Muscle of leg (tissue), 3 donors: ENCODE measurements at regions not wholly inside any gene's neighbourhood (a gene's known extent, or its start where the extent isn't known, plus 50 kb on each side); places are given as distances from the start of the nearest gene placed in this dataset.
"Not testable (repeated sequence)": the region's sequence is repeated elsewhere in the genome, so short reads cannot be mapped to it uniquely, and the experiment has no call there.

Experiments
- DNase-seq: peaks from one replicate; pipeline ENCODE4 v3.0.0; 2013
- H3K27ac ChIP-seq: one replicate; pipeline ENCODE4 v1.5.1; 2013; ENCODE audit warnings: mild to moderate bottlenecking, low read length, control low read depth
- H3K27me3 ChIP-seq: one replicate; pipeline ENCODE4 v1.6.1; 2013; ENCODE audit warnings: low read length; ENCODE audit not compliant: control insufficient read depth, insufficient read depth
- H3K36me3 ChIP-seq: one replicate; pipeline ENCODE4 v1.6.1; 2013; ENCODE audit warnings: low read length; ENCODE audit not compliant: control insufficient read depth, insufficient read depth
- H3K4me1 ChIP-seq: one replicate; pipeline ENCODE4 v1.6.1; 2013; ENCODE audit warnings: low read length; ENCODE audit not compliant: control insufficient read depth, insufficient read depth
- H3K4me3 ChIP-seq: one replicate; pipeline ENCODE4 v1.5.1; 2013; ENCODE audit warnings: low read length, control low read depth
- H3K9me3 ChIP-seq: replicated peaks from 2 replicates; pipeline ENCODE4 v1.6.1; 2013; ENCODE audit warnings: low read depth, low read length; ENCODE audit not compliant: control insufficient read depth
- WGBS: methylation state at CpG from one replicate; pipeline ENCODE4 v1.1.5; 2013; ENCODE audit warnings: missing lambda C conversion rate; ENCODE audit not compliant: insufficient coverage; 5-methylcytosine and 5-hydroxymethylcytosine counted together

GRCh38 chr12:46084666-46085631 is 94.6 kb upstream of the SCAF11 start:
- no peaks in the 10 kb centered on the region for H3K4me1 ChIP-seq
- H3K27me3 ChIP-seq, result no peaks in the 10 kb centered on the region
- peaks cover 3% of the 10 kb centered on the region for H3K9me3 ChIP-seq
- no peak overlapping the region for H3K27ac ChIP-seq
- DNase-seq, result no peak
- WGBS, result 92% methylated on average over 2 of the region's 7 CpGs
- H3K36me3 ChIP-seq, result no peaks in the 10 kb centered on the region
- no peak overlapping the region for H3K4me3 ChIP-seq

- no CpG with 5 or more reads among the region's 1 CpG for WGBS
- Histone ChIP-seq H3K36me3 (no peaks in the 10 kb centered on the region), H3K9me3 (peaks cover 10% of the 10 kb centered on the region), H3K27me3 (no peaks in the 10 kb centered on the region), H3K27ac (no peak overlapping the region), H3K4me3 (no peak overlapping the region), H3K4me1 (no peaks in the 10 kb centered on the region)
- no peak for DNase-seq
Measured at GRCh38 chr12:46082490-46083200, 92.3 kb upstream of the SCAF11 start.

GRCh38 chr12:46073321-46073720 is 82.9 kb upstream of the SCAF11 start:
- no peak overlapping the region for H3K27ac ChIP-seq

GRCh38 chr12:46071769-46072624 is 81.6 kb upstream of the SCAF11 start:
- no peaks in the 10 kb centered on the region for H3K9me3 ChIP-seq
- no peak overlapping the region for H3K4me3 ChIP-seq
- DNase-seq, result peak; percentile 53
- no peaks in the 10 kb centered on the region for H3K4me1 ChIP-seq
- WGBS, result 30% methylated on average over 3 of the region's 8 CpGs
- peaks cover 3% of the 10 kb centered on the region for H3K27me3 ChIP-seq
- no peak overlapping the region for H3K27ac ChIP-seq
- H3K36me3 ChIP-seq, result no peaks in the 10 kb centered on the region

More at GRCh38 chr12:46073321-46073720, 82.9 kb upstream of the SCAF11 start:
- Histone ChIP-seq H3K9me3 (peaks cover 8% of the 10 kb centered on the region), H3K36me3 (no peaks in the 10 kb centered on the region), H3K27me3 (no peaks in the 10 kb centered on the region), H3K4me3 (no peak overlapping the region), H3K4me1 (no peaks in the 10 kb centered on the region)
- 75% methylated on average over 2 of the region's 4 CpGs for WGBS
- no peak for DNase-seq

DNA sequence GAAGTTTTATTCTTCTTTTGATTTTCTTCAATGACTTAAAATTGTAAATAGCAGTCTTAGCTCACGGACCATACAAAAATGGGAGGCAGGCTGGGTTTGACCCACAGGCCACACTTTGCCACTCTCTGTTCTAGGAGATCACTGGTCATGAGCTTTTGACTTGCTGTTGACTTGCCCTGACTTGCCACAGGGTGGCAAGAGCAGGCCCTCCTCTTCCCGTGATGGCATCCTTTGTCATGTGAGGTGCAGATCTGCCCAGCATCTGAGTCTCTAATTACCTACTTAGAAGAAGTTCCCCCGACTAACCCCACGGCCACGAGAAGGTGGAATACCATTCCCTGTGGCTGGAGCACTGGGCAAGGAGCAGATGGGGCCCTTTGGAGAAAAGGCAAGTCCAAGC is 81.0 kb upstream of the SCAF11 start:
- Histone ChIP-seq H3K4me3 (no peak overlapping the region), H3K27ac (no peak overlapping the region), H3K27me3 (peaks cover 3% of the 10 kb centered on the region), H3K36me3 (no peaks in the 10 kb centered on the region), H3K4me1 (no peaks in the 10 kb centered on the region), H3K9me3 (no peaks in the 10 kb centered on the region)
- no peak for DNase-seq
- 83% methylated on average over 1 of the region's 5 CpGs for WGBS

DNA sequence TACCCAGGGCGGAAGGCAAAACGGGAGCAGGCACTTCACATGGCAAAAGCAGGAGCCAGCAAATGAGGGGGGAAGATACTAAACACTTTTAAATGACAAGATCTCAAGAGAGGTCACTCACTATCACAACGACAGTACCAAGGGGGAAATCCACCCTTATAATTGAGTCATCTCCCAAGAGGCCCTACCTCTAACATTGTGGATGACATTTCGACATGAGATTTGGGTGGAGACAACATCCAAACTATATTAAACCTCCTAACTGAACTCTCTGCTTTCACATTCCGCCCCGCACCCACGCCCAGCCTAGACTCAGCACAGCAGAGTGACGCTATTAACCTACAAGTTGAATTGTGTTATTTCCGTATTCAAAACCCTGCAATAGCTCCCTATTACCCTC is 76.7 kb upstream of the SCAF11 start:
- no peak overlapping the region for H3K4me3 ChIP-seq

DNA sequence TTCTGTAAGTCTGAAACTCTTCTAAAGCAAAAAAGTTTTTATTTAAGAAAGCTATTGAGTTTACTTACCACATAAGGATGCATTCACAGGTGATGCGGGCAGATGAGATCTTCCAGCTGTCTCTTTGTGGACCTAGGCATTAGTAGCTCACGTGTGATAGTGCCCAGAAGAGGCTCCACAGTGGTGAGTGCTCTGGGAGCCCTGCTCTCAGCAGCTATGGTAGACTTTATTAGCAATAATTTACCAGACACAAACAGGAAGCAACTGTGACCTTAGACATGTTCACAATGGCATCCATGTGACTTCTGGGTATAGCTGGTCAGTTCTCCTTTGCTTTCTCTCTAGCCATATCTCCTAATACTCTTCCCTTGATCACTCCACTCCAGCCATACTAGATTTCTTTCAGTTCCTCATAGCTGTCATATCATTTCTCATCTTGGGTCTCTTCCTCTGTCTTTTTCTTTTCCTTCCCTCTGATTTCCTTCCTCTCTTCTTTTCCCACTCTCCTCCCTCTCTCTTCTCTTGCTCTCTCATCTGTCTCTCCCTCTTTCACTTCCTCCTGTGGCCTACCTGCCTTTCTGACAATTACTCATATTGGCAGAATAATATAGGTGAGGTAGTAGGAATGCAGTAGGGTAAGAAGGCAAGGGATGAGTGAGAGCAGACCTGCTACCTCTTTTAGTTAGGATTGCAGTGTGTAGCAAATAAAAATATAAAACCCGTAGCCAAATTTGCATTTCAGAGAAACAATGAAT is 75.2 kb upstream of the SCAF11 start:
- Histone ChIP-seq H3K27ac (no peak overlapping the region), H3K9me3 (no peaks in the 10 kb centered on the region), H3K4me3 (no peak overlapping the region), H3K4me1 (no peaks in the 10 kb centered on the region), H3K27me3 (peaks cover 3% of the 10 kb centered on the region), H3K36me3 (no peaks in the 10 kb centered on the region)
- no peak for DNase-seq
- no CpG with 5 or more reads among the region's 3 CpGs for WGBS

More for the DNA sequence above, 76.7 kb upstream of the SCAF11 start:
- Histone ChIP-seq H3K9me3 (no peaks in the 10 kb centered on the region), H3K27me3 (peaks cover 3% of the 10 kb centered on the region), H3K27ac (no peak overlapping the region), H3K4me1 (no peaks in the 10 kb centered on the region), H3K36me3 (no peaks in the 10 kb centered on the region)
- WGBS, result 92% methylated on average over 7 of the region's 9 CpGs
- no peak for DNase-seq

DNA sequence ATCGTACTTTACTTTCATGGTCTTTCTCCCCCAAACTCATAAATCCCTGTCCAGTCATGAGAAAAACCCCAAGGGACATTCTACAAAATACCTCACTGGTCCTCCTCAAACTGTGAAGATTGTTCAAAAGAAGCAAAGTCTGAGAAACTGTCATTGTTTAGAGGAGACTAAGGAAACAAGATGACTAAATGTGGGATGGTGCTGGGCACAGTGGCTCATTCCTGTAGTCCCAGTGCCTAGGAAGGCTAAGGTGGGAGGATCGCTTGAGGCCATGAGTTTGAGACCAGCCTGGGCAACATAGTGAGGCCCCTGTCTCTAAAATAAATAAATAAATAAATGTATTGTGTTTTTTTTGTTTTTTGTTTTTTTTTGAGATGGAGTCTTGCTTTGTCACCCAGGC is 74.2 kb upstream of the SCAF11 start:
- Histone ChIP-seq H3K9me3 (no peaks in the 10 kb centered on the region), H3K27ac (no peak overlapping the region), H3K4me1 (no peaks in the 10 kb centered on the region), H3K4me3 (no peak overlapping the region), H3K27me3 (peaks cover 3% of the 10 kb centered on the region), H3K36me3 (no peaks in the 10 kb centered on the region)
- no CpG with 5 or more reads among the region's 2 CpGs for WGBS
- no peak for DNase-seq

DNA sequence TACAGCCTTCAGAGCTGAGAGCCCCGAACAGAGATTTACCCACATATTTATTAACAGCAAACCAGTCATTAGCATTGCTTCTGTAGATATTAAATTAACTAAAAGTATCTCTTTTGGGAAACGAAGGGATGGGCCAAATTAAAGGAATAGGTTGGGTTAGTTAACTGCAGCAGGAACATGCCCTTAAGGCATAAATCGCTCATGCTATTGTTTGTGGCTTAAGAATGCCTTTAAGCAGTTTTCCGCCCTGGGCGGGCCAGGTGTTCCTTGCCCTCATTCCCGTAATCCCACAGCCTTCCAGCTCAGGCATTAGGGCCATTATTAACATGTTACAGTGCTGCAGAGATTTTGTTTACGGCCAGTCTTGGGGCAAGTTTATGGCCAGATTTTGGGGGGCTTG is 68.3 kb upstream of the SCAF11 start:
- H3K27me3 ChIP-seq, H3K36me3 ChIP-seq, H3K9me3 ChIP-seq, H3K4me1 ChIP-seq, H3K27ac ChIP-seq, H3K4me3 ChIP-seq, DNase-seq: not testable (repeated sequence)
- 86% methylated on average over 1 of the region's 7 CpGs for WGBS
